Endothelial cell of umbilical vein (primary cell): ENCODE measurements at regions not wholly inside any gene's neighbourhood (a gene's known extent, or its start where the extent isn't known, plus 50 kb on each side); places are given as distances from the start of the nearest gene placed in this dataset.

Experiments used
- BruUV-seq: library from RNA; stranded (reverse); fragments of 400-500 nt; replicated peaks from 2 replicates; lab custom pipeline; 2021; lab: Mats Ljungman, UMichigan
- CTCF ChIA-PET: fragments of 300-600, 350-600 bp; sonication (Branson Sonifier 250); formaldehyde crosslinking; loops from one replicate; lab custom pipeline; 2021; ENCODE audit warnings: antibody characterized with exemption, inconsistent platforms; lab: Charles Lee
- POLR2A ChIA-PET: fragments of 300-600, 350-600 bp; sonication (Branson Sonifier 250); formaldehyde crosslinking; loops from one replicate; lab custom pipeline; 2021; ENCODE audit warnings: antibody characterized with exemption, inconsistent platforms; lab: Charles Lee
- DNase-seq: peaks from one replicate; pipeline ENCODE4 v3.0.0-alpha.2; 2011; ENCODE audit warnings: low read depth, low spot score
- FAIRE-seq: peaks from 2 replicates; lab custom pipeline; 2011; peaks lifted over from hg19 to GRCh38; lab: Jason Lieb, UNC
- H2AFZ ChIP-seq: 2 replicates; pipeline ENCODE4 v1.6.0; 2012; ENCODE audit warnings: low read depth, low read length, control low read depth, inconsistent platforms
- H3K27ac ChIP-seq: 2 replicates; pipeline ENCODE4 v1.5.1; 2011; ENCODE audit warnings: low read depth, mild to moderate bottlenecking, control low read depth, low read length, moderate library complexity; ENCODE audit not compliant: insufficient read depth
- H3K27me3 ChIP-seq, 2 experiments: 2 replicates each; pipeline versions ENCODE4 v1.6.0 to v1.6.1; 2011; ENCODE audit warnings: low read length in 2 of 2, mixed read lengths in 1 of 2; ENCODE audit not compliant: control insufficient read depth in 2 of 2, insufficient read depth in 2 of 2
- H3K36me3 ChIP-seq, 2 experiments: 2 replicates in 1 of 2; 3 replicates in 1 of 2; pipeline ENCODE4 v1.5.1; 2011; ENCODE audit warnings: low read length in 2 of 2, mild to moderate bottlenecking in 1 of 2, moderate library complexity in 1 of 2; ENCODE audit not compliant: control insufficient read depth in 2 of 2, insufficient read depth in 2 of 2; ENCODE audit errors: extremely low read depth in 1 of 2
- H3K4me1 ChIP-seq: 3 replicates; pipeline ENCODE4 v1.5.1; 2011; ENCODE audit warnings: mild to moderate bottlenecking, low read length; ENCODE audit not compliant: control insufficient read depth, insufficient read depth; ENCODE audit errors: extremely low read depth
- H3K4me2 ChIP-seq: 2 replicates; pipeline ENCODE4 v1.6.1; 2011; ENCODE audit warnings: low read length, control low read depth, mixed read lengths; ENCODE audit not compliant: insufficient read depth
- H3K4me3 ChIP-seq, 3 experiments: fragments of 200-600 bp in 1 of 3; sonication (generic), shearing (Covaris generic) in 1 of 3; replicated peaks in 1 of 3; 2 replicates each; pipeline ENCODE4 v1.5.1; 2011 to 2016; ENCODE audit warnings: control low read depth in 3 of 3, low read length in 3 of 3, mild to moderate bottlenecking in 2 of 3, inconsistent platforms in 1 of 3, low read depth in 1 of 3, moderate library complexity in 1 of 3; ENCODE audit not compliant: insufficient read depth in 1 of 3
- H3K79me2 ChIP-seq: 2 replicates; pipeline ENCODE4 v1.6.0; 2012; ENCODE audit warnings: low read length, inconsistent platforms; ENCODE audit not compliant: control insufficient read depth, insufficient read depth
- H3K9ac ChIP-seq: replicated peaks from 2 replicates; pipeline ENCODE3; 2011; ENCODE audit warnings: low read length, control low read depth; ENCODE audit not compliant: insufficient read depth; ENCODE audit errors: extremely low read depth
- H3K9me1 ChIP-seq: replicated peaks from 3 replicates; pipeline ENCODE4 v1.6.0; 2011; ENCODE audit warnings: mild to moderate bottlenecking, low read length; ENCODE audit not compliant: control insufficient read depth, insufficient read depth; ENCODE audit errors: extremely low read depth
- H3K9me3 ChIP-seq: replicated peaks from 2 replicates; pipeline ENCODE4 v1.5.1; 2012; ENCODE audit warnings: low read length, inconsistent platforms; ENCODE audit not compliant: control insufficient read depth, insufficient read depth
- H4K20me1 ChIP-seq: replicated peaks from 2 replicates; pipeline ENCODE3; 2011; ENCODE audit warnings: mild to moderate bottlenecking, low read length; ENCODE audit not compliant: control insufficient read depth, insufficient read depth; ENCODE audit errors: extremely low read depth
- FOS ChIP-seq: IDR thresholded peaks from 2 replicates; pipeline ENCODE4 v1.6.1; 2011; ENCODE audit warnings: mild to moderate bottlenecking, low read length, moderate library complexity, borderline replicate concordance; ENCODE audit not compliant: insufficient read depth
- JUN ChIP-seq: IDR thresholded peaks from 2 replicates; pipeline ENCODE4 v1.6.1; 2011; ENCODE audit warnings: borderline replicate concordance, low read depth; ENCODE audit not compliant: insufficient read length, insufficient read depth
- MYC ChIP-seq: IDR thresholded peaks from one replicate; pipeline ENCODE4 v1.6.1; 2011; ENCODE audit warnings: mild to moderate bottlenecking, low read depth, low read length
- POLR2A ChIP-seq: IDR thresholded peaks from 2 replicates; pipeline ENCODE4 v1.6.1; 2012; ENCODE audit warnings: low read depth, mild to moderate bottlenecking, control low read depth, low read length
- dilution Hi-C: fragments of 300-500 bp; cut with MboI; formaldehyde crosslinking; loops from one replicate; pipeline ENCODE4 v1.15.0; 2019; ENCODE audit warnings: low sequenced_read_pairs; ENCODE audit not compliant: extremely low pct_ligation_motif_present
- intact Hi-C: fragments of 100-400 bp; cut with micrococcal nuclease; formaldehyde crosslinking; loops from one replicate; pipeline ENCODE4 v1.10.0; 2022
- TF ChIP-seq, protein P1 (sequence below): IDR thresholded peaks from 2 replicates; pipeline ENCODE4 v1.6.1; 2011; ENCODE audit not compliant: insufficient read depth, insufficient read length
- TF ChIP-seq, protein P2 (sequence below), 2 donors: IDR thresholded peaks; 1 replicate in 1 of 2; 2 replicates in 1 of 2; pipeline ENCODE4 v1.5.1; 2011; ENCODE audit warnings: low read length in 2 of 2, mild to moderate bottlenecking in 2 of 2, moderate library complexity in 2 of 2, control low read depth in 1 of 2, inconsistent platforms in 1 of 2, low read depth in 1 of 2; ENCODE audit not compliant: insufficient read depth in 1 of 2; ENCODE audit errors: extremely low read depth in 1 of 2

DNA sequence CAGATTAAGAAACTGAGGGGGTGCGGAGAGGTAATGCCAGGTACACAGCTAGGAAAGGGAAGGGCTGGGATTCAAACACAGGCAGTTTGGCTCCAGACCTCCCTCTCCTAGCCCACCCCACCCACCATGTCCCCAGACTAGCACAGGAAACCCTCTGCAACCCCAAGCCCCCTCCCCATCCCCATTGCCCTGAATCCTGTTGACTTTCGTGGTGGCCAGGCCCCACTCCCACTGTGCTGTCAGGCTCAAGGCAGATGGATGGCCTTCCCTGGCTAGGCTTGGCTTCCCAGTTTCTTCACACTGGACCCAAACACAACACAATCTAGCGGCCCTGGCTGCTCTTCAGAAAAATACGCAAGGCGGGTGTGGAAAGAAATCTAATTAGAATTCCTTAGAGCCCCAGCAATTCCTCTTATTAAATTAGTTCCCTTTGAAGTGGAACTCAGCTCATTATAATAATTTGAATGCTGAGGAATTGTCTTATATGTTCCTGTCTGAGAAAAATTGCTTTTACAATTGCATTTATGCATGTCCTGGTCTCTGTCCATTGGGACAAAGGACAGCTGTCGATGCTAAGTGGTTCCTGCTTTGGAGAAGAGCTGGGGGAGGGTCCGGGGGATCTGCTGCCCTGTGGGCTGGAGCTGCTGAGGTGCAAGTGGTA, 97.4 kb downstream of the SYF2 start:
- ChIA-PET POLR2A (no interaction called here), CTCF (no interaction called here)
- dilution Hi-C loops = no loop called here

DNA sequence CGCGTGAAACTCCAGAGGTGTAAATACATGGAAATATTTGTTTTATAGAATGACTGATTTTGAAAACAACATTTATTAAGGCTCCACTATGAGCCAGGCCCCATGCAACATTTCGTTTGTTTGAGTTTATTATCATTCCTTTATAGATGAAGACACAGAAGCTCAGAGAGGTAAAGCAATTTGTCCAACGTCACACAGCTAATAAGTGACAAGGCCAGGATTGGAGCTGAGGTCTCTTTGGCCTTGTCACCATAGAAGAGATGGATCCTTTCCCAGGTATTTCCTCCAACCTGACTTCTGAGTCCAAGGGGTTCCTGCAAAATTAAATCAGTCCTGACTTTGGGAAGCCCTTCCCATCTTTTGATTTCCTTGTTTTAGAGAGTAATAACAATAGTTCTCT, 98.0 kb downstream of the SYF2 start:
- no peak overlapping the region for H3K4me3 ChIP-seq
- no peak for FAIRE-seq
- ChIA-PET CTCF (no interaction called here), POLR2A (no interaction called here)
- intact Hi-C loops = no loop called here
- no peaks in the 10 kb centered on the region for H3K9me3 ChIP-seq
- no peak overlapping the region for H3K4me2 ChIP-seq
- no peak overlapping the region for H2AFZ ChIP-seq
- TF ChIP-seq, protein P1, sequence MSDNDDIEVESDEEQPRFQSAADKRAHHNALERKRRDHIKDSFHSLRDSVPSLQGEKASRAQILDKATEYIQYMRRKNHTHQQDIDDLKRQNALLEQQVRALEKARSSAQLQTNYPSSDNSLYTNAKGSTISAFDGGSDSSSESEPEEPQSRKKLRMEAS = no peak
- no peak for TF ChIP-seq POLR2A
- no peak for TF ChIP-seq MYC
- H3K9me1 ChIP-seq = no peaks in the 10 kb centered on the region
- H3K4me1 ChIP-seq = no peaks in the 10 kb centered on the region
- no peak overlapping the region for H3K27ac ChIP-seq
- DNase-seq = no peak
- no peaks in the 10 kb centered on the region for H3K79me2 ChIP-seq
- BruUV-seq = no TSS peak
- H3K9ac ChIP-seq = no peak overlapping the region
- H3K27me3 ChIP-seq = peaks cover 2 to 3% of the 10 kb centered on the region in 2 experiments
- dilution Hi-C loops = no loop called here
- no peaks in the 10 kb centered on the region for H3K36me3 ChIP-seq
- no peaks in the 10 kb centered on the region for H4K20me1 ChIP-seq

More for the DNA sequence above, 97.4 kb downstream of the SYF2 start:
- BruUV-seq = no TSS peak
- H3K9ac ChIP-seq = no peak overlapping the region
- no peaks in the 10 kb centered on the region for H3K9me1 ChIP-seq
- no peaks in the 10 kb centered on the region for H3K79me2 ChIP-seq
- no peaks in the 10 kb centered on the region for H3K4me1 ChIP-seq
- H2AFZ ChIP-seq = no peak overlapping the region
- H3K36me3 ChIP-seq = no peaks in the 10 kb centered on the region
- peaks cover 0 to 3% of the 10 kb centered on the region in 2 experiments for H3K27me3 ChIP-seq
- no peak for FAIRE-seq
- no peak overlapping the region for H3K27ac ChIP-seq
- DNase-seq = no peak
- TF ChIP-seq, protein P2, sequence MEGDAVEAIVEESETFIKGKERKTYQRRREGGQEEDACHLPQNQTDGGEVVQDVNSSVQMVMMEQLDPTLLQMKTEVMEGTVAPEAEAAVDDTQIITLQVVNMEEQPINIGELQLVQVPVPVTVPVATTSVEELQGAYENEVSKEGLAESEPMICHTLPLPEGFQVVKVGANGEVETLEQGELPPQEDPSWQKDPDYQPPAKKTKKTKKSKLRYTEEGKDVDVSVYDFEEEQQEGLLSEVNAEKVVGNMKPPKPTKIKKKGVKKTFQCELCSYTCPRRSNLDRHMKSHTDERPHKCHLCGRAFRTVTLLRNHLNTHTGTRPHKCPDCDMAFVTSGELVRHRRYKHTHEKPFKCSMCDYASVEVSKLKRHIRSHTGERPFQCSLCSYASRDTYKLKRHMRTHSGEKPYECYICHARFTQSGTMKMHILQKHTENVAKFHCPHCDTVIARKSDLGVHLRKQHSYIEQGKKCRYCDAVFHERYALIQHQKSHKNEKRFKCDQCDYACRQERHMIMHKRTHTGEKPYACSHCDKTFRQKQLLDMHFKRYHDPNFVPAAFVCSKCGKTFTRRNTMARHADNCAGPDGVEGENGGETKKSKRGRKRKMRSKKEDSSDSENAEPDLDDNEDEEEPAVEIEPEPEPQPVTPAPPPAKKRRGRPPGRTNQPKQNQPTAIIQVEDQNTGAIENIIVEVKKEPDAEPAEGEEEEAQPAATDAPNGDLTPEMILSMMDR (IDR thresholded peaks at IDR 0.05; ENCODE audit: extremely low read depth in 1 of 2, insufficient read depth in 1 of 2, low read depth in 1 of 2, low read length in 2 of 2) = no peak
- TF ChIP-seq JUN (no peak), POLR2A (no peak), FOS (no peak)
- intact Hi-C loops = no loop called here
- H3K4me3 ChIP-seq = no peak overlapping the region
- no peaks in the 10 kb centered on the region for H4K20me1 ChIP-seq
- no peaks in the 10 kb centered on the region for H3K9me3 ChIP-seq
- no peak overlapping the region for H3K4me2 ChIP-seq
